ENCODE measurements at regions not wholly inside any gene's neighbourhood (a gene's known extent, or its start where the extent isn't known, plus 50 kb on each side); places are given as distances from the start of the nearest gene placed in this dataset.

DNA sequence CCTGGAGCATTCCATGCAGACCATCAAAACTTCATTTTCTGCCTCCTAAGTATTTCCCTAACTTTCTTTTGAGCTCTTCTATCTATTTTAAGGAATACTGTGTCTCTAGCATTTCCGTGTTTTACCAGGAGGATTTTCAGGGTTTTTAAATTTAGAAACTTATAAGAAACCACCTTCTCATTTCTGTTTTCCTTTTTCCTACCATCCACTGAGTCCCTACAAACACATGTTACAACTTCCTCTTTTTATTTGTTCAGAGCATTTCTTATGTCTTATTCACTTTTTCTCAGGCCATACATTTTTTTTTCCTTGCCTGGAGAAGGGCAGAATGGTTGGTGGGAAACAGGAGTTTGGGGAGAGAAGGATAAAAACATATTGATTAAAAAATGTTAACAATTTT is 130.0 kb upstream of the BMP5 start:
- Histone ChIP-seq H3K4me3 (no peak overlapping the region), H3K4me1 (peaks cover 10% of the 10 kb centered on the region), H3K36me3 (no peaks in the 10 kb centered on the region), H4K20me1 (no peaks in the 10 kb centered on the region), H3K9ac (no peak overlapping the region), H3K9me3 (no peaks in the 10 kb centered on the region), H3K27ac (no peak overlapping the region), H3K4me2 (peak overlapping the region; percentile 25; the same call in 1 of the 2 replicates), H3K27me3 (no peaks in the 10 kb centered on the region)
- TF ChIP-seq Cebpa-rat (IDR thresholded peaks at IDR 0.05): no peak

DNA sequence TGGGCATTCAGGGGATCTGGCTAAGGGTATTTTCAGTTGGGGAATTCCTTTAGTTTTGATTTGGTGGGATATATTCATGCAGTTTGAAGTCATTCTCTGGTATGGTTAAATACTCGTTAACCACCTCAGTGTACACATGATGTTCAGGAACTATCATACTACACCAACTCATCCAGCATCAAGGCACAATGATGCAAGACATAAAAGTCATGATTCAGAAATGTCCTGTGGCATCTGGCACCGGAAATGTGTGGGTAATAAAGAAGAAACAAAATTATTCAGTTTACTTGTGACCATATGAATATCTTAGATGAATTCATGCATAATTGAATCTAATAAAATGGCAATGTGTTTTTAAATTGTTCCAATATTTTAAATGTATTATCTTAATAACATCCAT is 129.0 kb upstream of the BMP5 start:
- no peaks in the 10 kb centered on the region for H3K36me3 ChIP-seq
- no peak overlapping the region for H3K4me3 ChIP-seq
- no peak overlapping the region for H3K27ac ChIP-seq
- H3K9ac ChIP-seq: no peak overlapping the region
- H3K4me1 ChIP-seq: peaks cover 10% of the 10 kb centered on the region
- no peaks in the 10 kb centered on the region for H3K9me3 ChIP-seq
- H3K27me3 ChIP-seq: no peaks in the 10 kb centered on the region
- no peaks in the 10 kb centered on the region for H4K20me1 ChIP-seq
- no peak for TF ChIP-seq Cebpa-rat (IDR thresholded peaks at IDR 0.05)
- H3K4me2 ChIP-seq: no peak overlapping the region

DNA sequence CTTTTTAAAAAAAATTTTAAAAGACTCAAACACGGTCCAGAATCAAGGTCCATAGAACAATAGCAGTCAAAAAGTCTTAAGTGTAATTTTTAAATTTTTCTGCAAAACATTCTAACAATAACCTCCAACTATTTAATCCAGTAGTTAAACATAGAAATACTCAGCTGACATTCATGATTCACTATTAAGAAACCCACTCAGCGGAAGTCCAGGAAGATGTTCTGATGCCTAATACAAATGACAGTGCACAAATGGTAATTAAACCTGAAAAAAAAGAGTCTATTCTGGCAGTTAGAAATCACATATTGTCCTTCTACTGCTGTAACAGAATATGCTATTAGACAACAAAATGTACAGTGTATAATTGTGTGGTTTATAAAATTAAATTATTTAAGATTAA is 128.2 kb upstream of the BMP5 start:
- Histone ChIP-seq H3K9ac (no peak overlapping the region), H3K4me3 (no peak overlapping the region), H3K9me3 (no peaks in the 10 kb centered on the region), H3K36me3 (no peaks in the 10 kb centered on the region), H3K4me2 (no peak overlapping the region), H3K27me3 (no peaks in the 10 kb centered on the region), H4K20me1 (no peaks in the 10 kb centered on the region), H3K27ac (no peak overlapping the region), H3K4me1 (peaks cover 10% of the 10 kb centered on the region)
- no peak for TF ChIP-seq Cebpa-rat (IDR thresholded peaks at IDR 0.05)

DNA sequence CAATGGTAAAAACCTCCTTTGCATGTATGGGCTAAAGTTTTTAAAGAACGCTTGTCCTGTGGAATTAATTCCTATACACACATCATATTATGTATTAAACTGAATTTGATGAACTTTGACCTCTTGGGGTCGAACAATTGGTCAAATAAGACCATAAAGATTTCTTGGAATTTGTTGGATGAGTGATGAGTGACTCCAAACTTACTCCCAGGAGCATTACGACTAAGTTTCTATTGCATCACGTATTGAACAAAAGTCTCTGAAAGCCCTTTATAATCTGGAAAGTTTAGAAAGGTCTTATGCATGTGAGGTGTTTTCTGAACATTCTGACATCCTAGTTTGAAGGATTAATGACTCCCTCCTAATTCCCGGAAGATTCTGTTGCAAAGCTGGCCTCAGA is 126.9 kb upstream of the BMP5 start:
- no peak overlapping the region for H3K27ac ChIP-seq
- no peaks in the 10 kb centered on the region for H4K20me1 ChIP-seq
- no peak overlapping the region for H3K9ac ChIP-seq
- H3K27me3 ChIP-seq: no peaks in the 10 kb centered on the region
- no peak for TF ChIP-seq Cebpa-rat (IDR thresholded peaks at IDR 0.05)
- peaks cover 10% of the 10 kb centered on the region for H3K4me1 ChIP-seq
- H3K36me3 ChIP-seq: no peaks in the 10 kb centered on the region
- no peak overlapping the region for H3K4me2 ChIP-seq
- no peak overlapping the region for H3K4me3 ChIP-seq
- no peaks in the 10 kb centered on the region for H3K9me3 ChIP-seq

DNA sequence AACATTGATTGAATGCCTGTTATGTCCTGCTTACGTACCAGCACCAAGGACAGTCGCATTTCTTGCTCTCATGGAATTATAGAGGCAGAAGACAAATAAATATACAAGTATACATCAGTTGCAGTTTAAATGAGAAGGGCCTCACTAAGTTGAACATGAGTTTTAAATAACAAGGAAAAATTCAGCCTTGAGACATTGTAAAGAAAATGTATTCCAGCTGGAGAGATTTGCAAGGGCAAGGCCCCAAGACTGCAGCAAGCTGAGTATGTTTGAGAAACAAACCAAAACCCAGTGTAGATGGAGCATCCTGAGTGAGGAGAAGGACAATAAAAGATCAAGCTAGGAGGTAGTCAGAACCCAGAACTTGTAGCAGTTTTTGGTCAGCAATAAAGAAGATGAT is 123.2 kb upstream of the BMP5 start:
- Histone ChIP-seq H3K36me3 (no peaks in the 10 kb centered on the region), H3K4me3 (no peak overlapping the region), H3K27ac (no peak overlapping the region), H3K9me3 (peaks cover 10% of the 10 kb centered on the region), H3K4me2 (no peak overlapping the region), H3K27me3 (no peaks in the 10 kb centered on the region), H3K4me1 (no peaks in the 10 kb centered on the region), H4K20me1 (no peaks in the 10 kb centered on the region), H3K9ac (no peak overlapping the region)
- TF ChIP-seq Cebpa-rat (IDR thresholded peaks at IDR 0.05): no peak

DNA sequence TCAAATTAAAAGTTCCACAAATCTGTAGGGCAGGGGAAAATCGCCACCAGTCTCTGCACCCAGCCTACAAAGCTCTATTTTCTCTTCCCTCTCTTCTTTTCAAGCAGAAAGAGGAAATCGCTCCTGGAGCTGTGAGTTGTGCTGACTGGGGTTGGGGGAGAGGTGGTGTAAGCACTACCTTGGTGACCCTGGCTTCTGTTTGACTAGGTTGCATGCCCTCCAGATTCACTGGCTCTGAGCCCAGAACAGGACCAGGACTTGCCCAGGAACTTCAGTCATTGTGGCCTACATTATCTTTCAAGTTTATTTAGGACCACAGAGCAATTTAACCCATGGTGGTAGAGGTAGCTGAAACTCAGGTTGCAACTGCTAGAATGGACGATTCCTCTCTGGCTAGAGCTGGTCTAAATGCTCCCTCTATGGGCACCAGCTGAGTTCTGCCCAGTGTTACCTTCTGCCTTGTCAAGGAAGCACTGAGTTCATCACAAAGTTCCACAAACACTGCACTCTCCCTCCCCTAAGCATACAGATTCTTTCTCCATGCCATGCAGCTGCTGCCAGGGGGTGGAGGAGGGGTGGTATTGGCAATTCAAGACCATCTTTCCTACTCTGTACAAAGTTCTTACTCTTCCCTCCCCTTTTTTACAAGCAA is 122.0 kb upstream of the BMP5 start:
- H3K36me3 ChIP-seq: no peaks in the 10 kb centered on the region
- H3K9me3 ChIP-seq: peaks cover 22% of the 10 kb centered on the region
- no peaks in the 10 kb centered on the region for H3K4me1 ChIP-seq
- no peak overlapping the region for H3K4me3 ChIP-seq
- H3K4me2 ChIP-seq: no peak overlapping the region
- no peaks in the 10 kb centered on the region for H3K27me3 ChIP-seq
- H3K27ac ChIP-seq: no peak overlapping the region
- H3K9ac ChIP-seq: no peak overlapping the region
- no peaks in the 10 kb centered on the region for H4K20me1 ChIP-seq
- no peak for TF ChIP-seq Cebpa-rat (IDR thresholded peaks at IDR 0.05)

DNA sequence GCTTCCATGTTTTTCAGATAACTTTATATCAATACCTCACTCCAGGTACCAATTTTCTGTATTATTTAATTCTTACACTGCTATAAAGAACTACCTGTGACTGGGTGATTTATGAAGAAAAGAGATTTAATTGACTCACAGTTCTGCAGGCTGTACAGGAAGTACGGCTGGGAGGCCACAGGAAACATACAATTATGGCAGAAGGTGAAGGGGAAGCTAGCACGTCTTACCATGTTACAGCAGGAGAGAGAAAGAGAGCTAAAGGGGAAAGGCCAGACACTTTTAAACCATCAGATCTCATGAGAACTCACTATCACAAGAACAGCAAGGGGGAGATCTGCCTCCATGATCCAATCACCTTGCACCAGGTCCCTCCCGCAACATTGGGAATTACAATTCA is 119.1 kb upstream of the BMP5 start:
- Histone ChIP-seq H3K4me2 (no peak overlapping the region), H3K27me3 (no peaks in the 10 kb centered on the region), H3K4me1 (no peaks in the 10 kb centered on the region), H3K27ac (no peak overlapping the region), H3K4me3 (no peak overlapping the region), H3K9me3 (peaks cover 22% of the 10 kb centered on the region), H3K9ac (no peak overlapping the region), H4K20me1 (no peaks in the 10 kb centered on the region), H3K36me3 (no peaks in the 10 kb centered on the region)
- no peak for TF ChIP-seq Cebpa-rat (IDR thresholded peaks at IDR 0.05)

DNA sequence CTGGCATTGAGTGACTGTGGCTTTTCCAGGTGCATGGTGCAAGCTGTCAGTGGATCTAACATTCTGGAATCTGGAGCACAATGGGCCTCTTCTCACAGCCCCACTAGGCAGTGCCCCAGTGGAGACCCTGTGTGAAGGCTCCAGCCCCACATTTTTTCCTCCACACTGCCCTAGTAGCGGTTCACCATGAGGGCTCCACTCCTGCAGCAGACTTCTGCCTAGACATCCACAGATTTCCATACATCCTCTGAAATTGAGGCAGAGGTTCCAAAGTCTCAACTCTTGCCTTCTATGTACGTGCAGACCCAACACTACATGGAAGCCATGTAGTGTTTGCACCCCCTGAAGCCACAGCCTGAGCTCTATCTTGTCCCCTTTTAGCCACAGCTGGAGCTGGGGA is 118.0 kb upstream of the BMP5 start:
- Histone ChIP-seq H3K36me3 (no peaks in the 10 kb centered on the region), H3K9ac (no peak overlapping the region), H3K27me3 (no peaks in the 10 kb centered on the region), H3K27ac (no peak overlapping the region), H3K4me1 (no peaks in the 10 kb centered on the region), H3K9me3 (peaks cover 22% of the 10 kb centered on the region), H4K20me1 (no peaks in the 10 kb centered on the region), H3K4me3 (0 out of 2 replicates have a peak overlapping the region, but pooled peaks have one; percentile 5), H3K4me2 (no peak overlapping the region)
- no peak for TF ChIP-seq Cebpa-rat (IDR thresholded peaks at IDR 0.05)

DNA sequence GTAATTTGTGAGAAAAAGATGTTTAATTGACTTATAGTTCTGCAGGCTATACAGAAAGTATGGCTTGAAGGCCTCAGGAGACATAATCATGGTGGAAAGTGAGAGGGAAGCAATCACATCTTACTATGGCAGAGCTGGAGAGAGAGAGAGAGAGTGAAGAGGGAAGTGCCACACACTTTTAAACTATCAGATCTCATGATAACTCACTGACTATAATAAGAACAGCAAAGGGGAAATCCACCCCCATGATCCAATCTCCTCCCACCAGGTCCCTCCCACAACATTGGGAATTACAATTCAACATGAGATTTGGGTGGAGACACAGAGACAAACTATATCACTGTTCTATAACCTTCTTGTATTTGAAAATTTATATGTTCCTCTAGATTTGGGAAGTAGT is 117.2 kb upstream of the BMP5 start:
- no peaks in the 10 kb centered on the region for H3K36me3 ChIP-seq
- TF ChIP-seq Cebpa-rat (IDR thresholded peaks at IDR 0.05): no peak

DNA sequence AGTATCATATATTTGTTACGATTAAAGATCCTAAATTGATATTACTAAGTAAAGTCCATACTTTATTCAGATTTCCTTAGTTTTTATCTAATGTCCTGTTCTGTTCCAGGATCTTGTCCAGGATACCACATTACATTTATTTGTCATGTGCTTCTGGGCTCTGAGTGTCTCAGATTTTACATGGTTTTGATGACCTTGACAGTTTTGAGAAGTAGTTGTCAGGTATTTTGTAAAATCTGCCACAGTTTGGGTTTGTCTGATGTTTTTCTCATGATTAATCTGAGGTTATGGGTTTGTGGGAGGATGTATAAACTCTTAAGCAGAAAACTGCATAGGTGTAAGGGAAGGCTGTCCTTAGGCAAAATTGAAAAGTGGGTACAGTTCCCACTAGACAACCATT is 109.9 kb upstream of the BMP5 start:
- no peak for TF ChIP-seq Cebpa-rat (IDR thresholded peaks at IDR 0.05)
- H3K4me1 ChIP-seq: no peaks in the 10 kb centered on the region
- H3K9ac ChIP-seq: no peak overlapping the region
- no peaks in the 10 kb centered on the region for H3K27me3 ChIP-seq
- no peaks in the 10 kb centered on the region for H4K20me1 ChIP-seq
- H3K4me3 ChIP-seq: no peak overlapping the region
- no peak overlapping the region for H3K4me2 ChIP-seq
- no peak overlapping the region for H3K27ac ChIP-seq
- H3K9me3 ChIP-seq: no peaks in the 10 kb centered on the region
- no peaks in the 10 kb centered on the region for H3K36me3 ChIP-seq

More for the DNA sequence above, 117.2 kb upstream of the BMP5 start:
- no peak overlapping the region for H3K4me3 ChIP-seq
- H3K27ac ChIP-seq: no peak overlapping the region
- H3K27me3 ChIP-seq: no peaks in the 10 kb centered on the region
- no peaks in the 10 kb centered on the region for H4K20me1 ChIP-seq
- H3K9me3 ChIP-seq: peaks cover 22% of the 10 kb centered on the region
- H3K9ac ChIP-seq: no peak overlapping the region
- H3K4me2 ChIP-seq: no peak overlapping the region
- no peaks in the 10 kb centered on the region for H3K4me1 ChIP-seq

DNA sequence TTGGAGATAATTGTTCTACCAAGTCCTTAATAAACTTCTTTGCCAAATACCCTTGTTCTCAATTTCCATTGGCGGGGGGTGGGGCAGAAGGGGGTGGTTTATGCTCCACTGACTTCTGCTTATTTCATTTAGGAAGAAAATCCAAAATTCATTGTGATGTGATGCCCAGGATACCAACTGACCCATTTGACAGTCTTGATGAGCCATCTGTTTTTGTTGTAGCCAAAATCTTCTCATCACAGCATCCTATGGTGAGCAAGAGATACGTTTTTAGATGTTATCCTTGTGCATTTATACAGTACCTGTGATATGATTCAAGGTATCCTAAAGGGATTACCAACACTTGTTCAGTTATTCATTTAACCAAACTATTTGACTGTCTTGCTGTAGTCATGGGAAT is 108.5 kb upstream of the BMP5 start:
- Histone ChIP-seq H3K27me3 (no peaks in the 10 kb centered on the region), H3K9me3 (no peaks in the 10 kb centered on the region), H3K4me3 (no peak overlapping the region), H3K36me3 (no peaks in the 10 kb centered on the region), H3K9ac (no peak overlapping the region), H3K4me1 (no peaks in the 10 kb centered on the region), H3K27ac (no peak overlapping the region), H4K20me1 (no peaks in the 10 kb centered on the region), H3K4me2 (no peak overlapping the region)
- TF ChIP-seq Cebpa-rat (IDR thresholded peaks at IDR 0.05): no peak
